ENCODE measurements at regions not wholly inside any gene's neighbourhood (a gene's known extent, or its start where the extent isn't known, plus 50 kb on each side); places are given as distances from the start of the nearest gene placed in this dataset.

- POLR2A ChIA-PET, result no interaction called here
Observed at GRCh38 chr18:45365835-45366234, 249.4 kb upstream of the SLC14A2 start.

GRCh38 chr18:45370255-45371010, 244.8 kb upstream of the SLC14A2 start:
- H3K4me3 Mint-ChIP-seq, result no peak overlapping the region
- no peak for ATAC-seq (ENCODE audit: poor library complexity)
- no peak for TF ChIP-seq CTCF (IDR thresholded peaks at IDR 0.05)
- intact Hi-C loops (cut with DNase I, micrococcal nuclease), result no loop called here
- H3K9me3 ChIP-seq (ENCODE audit: control insufficient read depth in 1 of 2, insufficient read depth in 1 of 2, low read length in 2 of 2), result no peaks in the 10 kb centered on the region
- ChIA-PET POLR2A (no interaction called here), CTCF (no interaction called here)
- no peaks in the 10 kb centered on the region for H3K36me3 Mint-ChIP-seq (ENCODE audit: low read depth)
- no peaks in the 10 kb centered on the region for H3K4me1 Mint-ChIP-seq (ENCODE audit: low read depth)
- no peak overlapping the region for H3K27ac Mint-ChIP-seq
- no peak overlapping the region for H3K27ac ChIP-seq (ENCODE audit: low read depth in 1 of 2, low read length in 2 of 2)
- H3K27me3 ChIP-seq (ENCODE audit: control insufficient read depth in 1 of 2, insufficient read depth in 2 of 2, low read length in 2 of 2), result no peaks in the 10 kb centered on the region
- no peaks in the 10 kb centered on the region for H3K36me3 ChIP-seq (ENCODE audit: insufficient read depth, low read length)
- H3K9me3 Mint-ChIP-seq, result no peaks in the 10 kb centered on the region
- H3K4me3 ChIP-seq (ENCODE audit: low read length), result no peak overlapping the region
- peaks cover 6% of the 10 kb centered on the region for H3K27me3 Mint-ChIP-seq
- no peak for DNase-seq
- no peaks in the 10 kb centered on the region for H3K4me1 ChIP-seq (ENCODE audit: insufficient read depth, low read length)

More at GRCh38 chr18:45365835-45366234, 249.4 kb upstream of the SLC14A2 start:
- no peak overlapping the region for H3K4me3 Mint-ChIP-seq
- H3K4me1 Mint-ChIP-seq (ENCODE audit: low read depth), result no peaks in the 10 kb centered on the region
- ATAC-seq (ENCODE audit: poor library complexity) (no peak), DNase-seq (no peak)
- H3K27me3 ChIP-seq (ENCODE audit: control insufficient read depth in 1 of 2, insufficient read depth in 2 of 2, low read length in 2 of 2), result no peaks in the 10 kb centered on the region
- H3K9me3 Mint-ChIP-seq, result no peaks in the 10 kb centered on the region
- no peaks in the 10 kb centered on the region for H3K36me3 Mint-ChIP-seq (ENCODE audit: low read depth)
- H3K27ac ChIP-seq (ENCODE audit: low read depth in 1 of 2, low read length in 2 of 2), result no peak overlapping the region
- TF ChIP-seq CTCF (IDR thresholded peaks at IDR 0.05), result no peak
- CTCF ChIA-PET, result interaction anchor here (0.9 kb wide), 1 partner anchor 26 kb away, joined by 3 read pairs; no protein-coding TSS in a partner anchor
- no peaks in the 10 kb centered on the region for H3K4me1 ChIP-seq (ENCODE audit: insufficient read depth, low read length)
- intact Hi-C loops (cut with DNase I, micrococcal nuclease), result no loop called here
- peaks cover 7% of the 10 kb centered on the region for H3K27me3 Mint-ChIP-seq
- H3K27ac Mint-ChIP-seq, result no peak overlapping the region
- H3K36me3 ChIP-seq (ENCODE audit: insufficient read depth, low read length), result no peaks in the 10 kb centered on the region
- H3K4me3 ChIP-seq (ENCODE audit: low read length), result no peak overlapping the region
- H3K9me3 ChIP-seq (ENCODE audit: control insufficient read depth in 1 of 2, insufficient read depth in 1 of 2, low read length in 2 of 2), result no peaks in the 10 kb centered on the region

- ChIA-PET CTCF (no interaction called here), POLR2A (no interaction called here)
- no peak for TF ChIP-seq CTCF (IDR thresholded peaks at IDR 0.05)
- H3K4me1 ChIP-seq (ENCODE audit: insufficient read depth, low read length), result no peaks in the 10 kb centered on the region
- H3K4me1 Mint-ChIP-seq (ENCODE audit: low read depth), result no peaks in the 10 kb centered on the region
- H3K4me3 Mint-ChIP-seq, result no peak overlapping the region
- intact Hi-C loops (cut with DNase I, micrococcal nuclease), result no loop called here
- no peak overlapping the region for H3K4me3 ChIP-seq (ENCODE audit: low read length)
- H3K9me3 ChIP-seq (ENCODE audit: control insufficient read depth in 1 of 2, insufficient read depth in 1 of 2, low read length in 2 of 2), result no peaks in the 10 kb centered on the region
- H3K27ac Mint-ChIP-seq, result no peak overlapping the region
- peak in 2 of 14 experiments; percentile 4 to 8 for DNase-seq
- no peaks in the 10 kb centered on the region for H3K36me3 Mint-ChIP-seq (ENCODE audit: low read depth)
- no peaks in the 10 kb centered on the region for H3K9me3 Mint-ChIP-seq
- no peak overlapping the region for H3K27ac ChIP-seq (ENCODE audit: low read depth in 1 of 2, low read length in 2 of 2)
- no peak for ATAC-seq (ENCODE audit: poor library complexity)
- no peaks in the 10 kb centered on the region for H3K36me3 ChIP-seq (ENCODE audit: insufficient read depth, low read length)
- H3K27me3 Mint-ChIP-seq, result peaks cover 1% of the 10 kb centered on the region
- no peaks in the 10 kb centered on the region for H3K27me3 ChIP-seq (ENCODE audit: control insufficient read depth in 1 of 2, insufficient read depth in 2 of 2, low read length in 2 of 2)
Observed at GRCh38 chr18:45373286-45373880, 241.9 kb upstream of the SLC14A2 start.
